MM.1S (cell line): ENCODE measurements at regions not wholly inside any gene's neighbourhood (a gene's known extent, or its start where the extent isn't known, plus 50 kb on each side); places are given as distances from the start of the nearest gene placed in this dataset.

Experiments used
- CTCF ChIP-seq: fragments of 300-600 bp; sonication (generic); IDR thresholded peaks from 2 replicates; pipeline ENCODE4 v1.5.1; 2016; ENCODE audit warnings: antibody characterized with exemption, low read length, mixed read lengths
- EZH2 ChIP-seq: fragments of 300-600 bp; sonication (generic); optimal IDR thresholded peaks from 2 replicates; pipeline ENCODE3; 2017; ENCODE audit warnings: low read depth, mild to moderate bottlenecking, antibody characterized with exemption, low read length, mixed read lengths
- EZH2phosphoT487 ChIP-seq: fragments of 300-600 bp; sonication (generic); IDR thresholded peaks from 2 replicates; pipeline ENCODE4 v1.6.1; 2018; ENCODE audit warnings: antibody characterized with exemption, low read length

DNA sequence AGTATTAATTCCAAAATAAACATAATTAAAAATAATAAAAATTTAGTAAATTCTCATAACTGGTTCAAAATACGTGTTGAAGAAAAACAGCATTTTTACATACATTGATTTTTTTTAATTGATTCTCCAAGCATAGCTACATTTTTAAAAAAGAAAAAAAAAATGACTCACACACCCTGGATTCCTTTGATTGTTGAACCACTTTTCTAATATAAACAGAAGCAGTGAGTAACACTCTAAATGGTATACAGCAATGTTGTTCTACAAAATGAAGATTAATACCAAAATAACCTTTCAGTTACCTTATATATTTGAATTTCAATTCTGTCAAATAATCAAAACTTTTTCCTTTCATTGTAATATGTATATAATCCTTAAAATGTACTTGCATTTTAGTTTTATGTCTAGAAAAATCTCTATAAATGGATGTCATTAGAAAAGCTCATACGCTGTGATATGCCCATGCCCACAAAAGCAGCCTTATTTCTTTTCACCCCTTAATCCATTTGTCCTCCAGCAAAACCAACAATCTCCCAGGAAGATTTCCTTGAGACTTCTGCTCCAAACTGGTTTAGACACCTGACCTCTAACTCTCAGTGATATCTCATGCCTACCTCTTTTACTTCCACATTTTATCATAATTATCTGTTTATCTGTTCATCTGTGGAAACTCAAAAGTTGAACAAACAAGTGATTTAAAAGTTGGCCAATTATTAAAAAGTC, 246.4 kb upstream of the NR5A2 start:
- TF ChIP-seq CTCF (no peak), EZH2 (no peak), EZH2phosphoT487 (no peak)
